GM12892 (cell line): ENCODE measurements at regions not wholly inside any gene's neighbourhood (a gene's known extent, or its start where the extent isn't known, plus 50 kb on each side); places are given as distances from the start of the nearest gene placed in this dataset.

ENCODE experiments used
- POLR2A ChIP-seq: IDR thresholded peaks from 2 replicates; pipeline ENCODE4 v1.6.1; 2011; ENCODE audit warnings: low read depth, low read length, control low read depth
- POLR2AphosphoS5 ChIP-seq: IDR thresholded peaks from 2 replicates; pipeline ENCODE4 v1.6.1; 2011; ENCODE audit warnings: low read depth, low read length, control low read depth
- TAF1 ChIP-seq: IDR thresholded peaks from 2 replicates; pipeline ENCODE4 v1.6.1; 2011; ENCODE audit warnings: low read depth, mild to moderate bottlenecking, control low read depth, low read length, borderline replicate concordance

- TF ChIP-seq POLR2A (no peak), POLR2AphosphoS5 (no peak), TAF1 (no peak)
These were observed 95.9 kb upstream of the DLGAP1 start for GRCh38 chr18:4551001-4551360.
